ENCODE measurements at regions not wholly inside any gene's neighbourhood (a gene's known extent, or its start where the extent isn't known, plus 50 kb on each side); places are given as distances from the start of the nearest gene placed in this dataset.

- TF ChIP-seq CTCF (conservative IDR thresholded peaks at IDR 0.05; ENCODE audit: low read depth, low read length), result no peak
- H3K4me3 ChIP-seq (ENCODE audit: low read depth, low read length), result no peak overlapping the region
- no peak for DNase-seq (ENCODE audit: low read depth)
These were observed 106.7 kb upstream of the TMPO start for GRCh38 chr12:98408681-98409080.

- H3K4me3 ChIP-seq (ENCODE audit: low read depth, low read length), result no peak overlapping the region
- no peak for DNase-seq (ENCODE audit: low read depth)
- TF ChIP-seq CTCF (conservative IDR thresholded peaks at IDR 0.05; ENCODE audit: low read depth, low read length), result no peak
These were observed 105.8 kb upstream of the TMPO start for GRCh38 chr12:98409548-98409947.

GRCh38 chr12:98410356-98410755 lies 105.0 kb upstream of the TMPO start:
- H3K4me3 ChIP-seq (ENCODE audit: low read depth, low read length), result no peak overlapping the region
- DNase-seq (ENCODE audit: low read depth), result no peak
- TF ChIP-seq CTCF (conservative IDR thresholded peaks at IDR 0.05; ENCODE audit: low read depth, low read length), result no peak

- DNase-seq (ENCODE audit: low read depth), result peak; percentile 85
- TF ChIP-seq CTCF (conservative IDR thresholded peaks at IDR 0.05; ENCODE audit: low read depth, low read length), result peak; percentile 57
- no peak overlapping the region for H3K4me3 ChIP-seq (ENCODE audit: low read depth, low read length)
These were observed 98.5 kb upstream of the TMPO start for GRCh38 chr12:98416845-98417244.

GRCh38 chr12:98417266-98417665 lies 98.1 kb upstream of the TMPO start:
- H3K4me3 ChIP-seq (ENCODE audit: low read depth, low read length), result no peak overlapping the region
- TF ChIP-seq CTCF (conservative IDR thresholded peaks at IDR 0.05; ENCODE audit: low read depth, low read length), result no peak
- DNase-seq (ENCODE audit: low read depth), result no peak

- DNase-seq (ENCODE audit: low read depth), result peak; percentile 98
- TF ChIP-seq CTCF (conservative IDR thresholded peaks at IDR 0.05; ENCODE audit: low read depth, low read length), result no peak
- peak overlapping the region; percentile 15 for H3K4me3 ChIP-seq (ENCODE audit: low read depth, low read length)
These were observed 96.9 kb upstream of the TMPO start for GRCh38 chr12:98418357-98419075.
